Stomach smooth muscle (tissue), 2 donors: ENCODE measurements at regions not wholly inside any gene's neighbourhood (a gene's known extent, or its start where the extent isn't known, plus 50 kb on each side); places are given as distances from the start of the nearest gene placed in this dataset.

Experiments
- H3K27ac ChIP-seq: one replicate; pipeline ENCODE4 v1.7.0; 2013; ENCODE audit warnings: mild to moderate bottlenecking, low read length, inconsistent platforms
- H3K27me3 ChIP-seq, 2 donors: one replicate each; pipeline ENCODE4 v1.7.0; 2013; ENCODE audit warnings: low read length in 2 of 2; ENCODE audit not compliant: insufficient read depth in 2 of 2, control insufficient read depth in 1 of 2
- H3K36me3 ChIP-seq, 2 donors: one replicate each; pipeline ENCODE4 v1.7.0; 2013; ENCODE audit warnings: low read length in 2 of 2; ENCODE audit not compliant: control insufficient read depth in 2 of 2, insufficient read depth in 2 of 2
- H3K4me1 ChIP-seq: one replicate; pipeline ENCODE4 v1.7.0; 2013; ENCODE audit warnings: low read length; ENCODE audit not compliant: control insufficient read depth, insufficient read depth
- H3K4me3 ChIP-seq, 2 donors: one replicate each; pipeline ENCODE4 v1.7.0; 2013; ENCODE audit warnings: low read length in 2 of 2
- H3K9ac ChIP-seq, 2 donors: one replicate each; pipeline ENCODE4 v1.7.0; 2013; ENCODE audit warnings: low read length in 2 of 2, mild to moderate bottlenecking in 1 of 2
- H3K9me3 ChIP-seq, 2 donors: one replicate each; pipeline ENCODE4 v1.7.0; 2013; ENCODE audit warnings: low read length in 2 of 2; ENCODE audit not compliant: control insufficient read depth in 2 of 2
- donor health status: healthy.
- donor health status: Pancreatic carcinoma.

GRCh38 chr5:18299166-18299565, 664.9 kb downstream of the TAF11L14 start:
- H3K27ac ChIP-seq = no peak overlapping the region
- H3K27me3 ChIP-seq = no peaks in the 10 kb centered on the region
- no peak overlapping the region for H3K4me3 ChIP-seq
- no peaks in the 10 kb centered on the region for H3K4me1 ChIP-seq
- H3K36me3 ChIP-seq = no peaks in the 10 kb centered on the region
- no peaks in the 10 kb centered on the region for H3K9me3 ChIP-seq
- H3K9ac ChIP-seq = no peak overlapping the region

GRCh38 chr5:18305288-18305924, 671.1 kb downstream of the TAF11L14 start:
- Histone ChIP-seq H3K9ac (no peak overlapping the region), H3K9me3 (no peaks in the 10 kb centered on the region), H3K27me3 (no peaks in the 10 kb centered on the region), H3K36me3 (no peaks in the 10 kb centered on the region), H3K4me1 (no peaks in the 10 kb centered on the region), H3K4me3 (no peak overlapping the region), H3K27ac (no peak overlapping the region)

GRCh38 chr5:18311266-18311665, 677.0 kb downstream of the TAF11L14 start:
- H3K4me1 ChIP-seq = no peaks in the 10 kb centered on the region
- no peaks in the 10 kb centered on the region for H3K9me3 ChIP-seq
- no peaks in the 10 kb centered on the region for H3K36me3 ChIP-seq
- H3K4me3 ChIP-seq = no peak overlapping the region
- H3K27ac ChIP-seq = no peak overlapping the region
- no peak overlapping the region for H3K9ac ChIP-seq
- no peaks in the 10 kb centered on the region for H3K27me3 ChIP-seq

GRCh38 chr5:18312016-18312415, 677.8 kb downstream of the TAF11L14 start:
- no peak overlapping the region for H3K9ac ChIP-seq
- no peaks in the 10 kb centered on the region for H3K36me3 ChIP-seq
- no peaks in the 10 kb centered on the region for H3K4me1 ChIP-seq
- H3K27ac ChIP-seq = no peak overlapping the region
- no peaks in the 10 kb centered on the region for H3K9me3 ChIP-seq
- peaks cover 0 to 2% of the 10 kb centered on the region in 2 donors for H3K27me3 ChIP-seq
- no peak overlapping the region for H3K4me3 ChIP-seq

- H3K9me3 ChIP-seq = no peaks in the 10 kb centered on the region
- no peaks in the 10 kb centered on the region for H3K4me1 ChIP-seq
- no peak overlapping the region for H3K9ac ChIP-seq
- H3K27me3 ChIP-seq = peaks cover 0 to 2% of the 10 kb centered on the region in 2 donors
- no peaks in the 10 kb centered on the region for H3K36me3 ChIP-seq
- no peak overlapping the region for H3K27ac ChIP-seq
- no peak overlapping the region for H3K4me3 ChIP-seq
These were observed 680.0 kb downstream of the TAF11L14 start for GRCh38 chr5:18314192-18314778.

GRCh38 chr5:18321262-18321942, 687.1 kb downstream of the TAF11L14 start:
- no peak overlapping the region for H3K9ac ChIP-seq
- H3K9me3 ChIP-seq = no peaks in the 10 kb centered on the region
- H3K27me3 ChIP-seq = peaks cover 0 to 2% of the 10 kb centered on the region in 2 donors
- H3K27ac ChIP-seq = no peak overlapping the region
- H3K4me3 ChIP-seq = no peak overlapping the region
- H3K4me1 ChIP-seq = no peaks in the 10 kb centered on the region
- no peaks in the 10 kb centered on the region for H3K36me3 ChIP-seq

GRCh38 chr5:18323891-18324290, 689.6 kb downstream of the TAF11L14 start:
- Histone ChIP-seq H3K4me1 (no peaks in the 10 kb centered on the region), H3K27ac (no peak overlapping the region)

GRCh38 chr5:18325431-18325830, 691.2 kb downstream of the TAF11L14 start:
- H3K36me3 ChIP-seq = no peaks in the 10 kb centered on the region
- no peaks in the 10 kb centered on the region for H3K4me1 ChIP-seq
- H3K9me3 ChIP-seq = no peaks in the 10 kb centered on the region
- no peak overlapping the region for H3K4me3 ChIP-seq
- H3K9ac ChIP-seq = no peak overlapping the region
- H3K27ac ChIP-seq = no peak overlapping the region
- no peaks in the 10 kb centered on the region for H3K27me3 ChIP-seq

More at GRCh38 chr5:18323891-18324290, 689.6 kb downstream of the TAF11L14 start:
- H3K9ac ChIP-seq = no peak overlapping the region
- no peaks in the 10 kb centered on the region for H3K36me3 ChIP-seq
- H3K27me3 ChIP-seq = no peaks in the 10 kb centered on the region
- H3K4me3 ChIP-seq = no peak overlapping the region
- no peaks in the 10 kb centered on the region for H3K9me3 ChIP-seq

- Histone ChIP-seq H3K4me3 (no peak overlapping the region), H3K9ac (no peak overlapping the region), H3K36me3 (no peaks in the 10 kb centered on the region), H3K9me3 (no peaks in the 10 kb centered on the region), H3K27me3 (no peaks in the 10 kb centered on the region), H3K4me1 (no peaks in the 10 kb centered on the region), H3K27ac (no peak overlapping the region)
These were observed 695.1 kb downstream of the TAF11L14 start for GRCh38 chr5:18329328-18329727.

GRCh38 chr5:18333841-18334240, 699.6 kb downstream of the TAF11L14 start:
- Histone ChIP-seq H3K27ac (no peak overlapping the region), H3K4me1 (no peaks in the 10 kb centered on the region), H3K4me3 (no peak overlapping the region), H3K9me3 (no peaks in the 10 kb centered on the region), H3K9ac (no peak overlapping the region), H3K36me3 (no peaks in the 10 kb centered on the region), H3K27me3 (no peaks in the 10 kb centered on the region)

GRCh38 chr5:18334949-18335348, 700.7 kb downstream of the TAF11L14 start:
- H3K27ac ChIP-seq = no peak overlapping the region
- H3K4me1 ChIP-seq = no peaks in the 10 kb centered on the region
- H3K9ac ChIP-seq = no peak overlapping the region
- H3K27me3 ChIP-seq = no peaks in the 10 kb centered on the region
- H3K36me3 ChIP-seq = no peaks in the 10 kb centered on the region
- no peaks in the 10 kb centered on the region for H3K9me3 ChIP-seq
- H3K4me3 ChIP-seq = no peak overlapping the region
